Spleen (tissue), 7 donors: ENCODE measurements at regions not wholly inside any gene's neighbourhood (a gene's known extent, or its start where the extent isn't known, plus 50 kb on each side); places are given as distances from the start of the nearest gene placed in this dataset.
"Not testable (repeated sequence)": the region's sequence is repeated elsewhere in the genome, so short reads cannot be mapped to it uniquely, and the experiment has no call there.

Experiments
- CTCF ChIP-seq, 11 experiments: fragments of 200-600 bp in 7 of 11; fragments of 450-650 bp in 4 of 11; sonication (generic) in 4 of 11; IDR thresholded peaks in 8 of 11; conservative IDR thresholded peaks in 3 of 11; 1 replicate in 7 of 11; 2 replicates in 4 of 11; pipeline versions ENCODE4 v1.4.0 to v1.8.0; 2016 to 2021; ENCODE audit warnings: antibody characterized with exemption in 11 of 11, inconsistent platforms in 4 of 11, mild to moderate bottlenecking in 1 of 11
- POLR2A ChIP-seq, 3 donors: fragments of 450-650 bp; IDR thresholded peaks; one replicate each; pipeline ENCODE4 v1.5.1; 2017; ENCODE audit warnings: antibody characterized with exemption in 3 of 3, mild to moderate bottlenecking in 1 of 3
- POLR2AphosphoS5 ChIP-seq, 3 donors: sonication (generic); formaldehyde crosslinking; IDR thresholded peaks; one replicate each; pipeline ENCODE4 v1.5.1; 2017; ENCODE audit warnings: antibody characterized with exemption in 3 of 3
- donor health status: DM: no; HTN: no; CAD: no; lungs with moderate emphysema.
- donor health status: DM: no; HTN: no; CAD: no.
- donor health status: DM: no; HTN: no; CAD: no.

GRCh38 chr21:9246481-9247289 lies 1274.7 kb upstream of the TPTE start:
- TF ChIP-seq CTCF (IDR thresholded peaks at IDR 0.05 in 8 of 11, conservative IDR thresholded peaks at IDR 0.05 in 3 of 11); POLR2A (IDR thresholded peaks at IDR 0.05); POLR2AphosphoS5 (IDR thresholded peaks at IDR 0.05): not testable (repeated sequence)
